HG02623 (cell line): ENCODE measurements at regions not wholly inside any gene's neighbourhood (a gene's known extent, or its start where the extent isn't known, plus 50 kb on each side); places are given as distances from the start of the nearest gene placed in this dataset.

Experiments
- ATAC-seq: cut with Tn5 transposase; IDR thresholded peaks from one replicate; pipeline ENCODE4 v1.9.1; 2021; ENCODE audit warnings: moderate library complexity; ENCODE audit not compliant: unreplicated experiment

DNA sequence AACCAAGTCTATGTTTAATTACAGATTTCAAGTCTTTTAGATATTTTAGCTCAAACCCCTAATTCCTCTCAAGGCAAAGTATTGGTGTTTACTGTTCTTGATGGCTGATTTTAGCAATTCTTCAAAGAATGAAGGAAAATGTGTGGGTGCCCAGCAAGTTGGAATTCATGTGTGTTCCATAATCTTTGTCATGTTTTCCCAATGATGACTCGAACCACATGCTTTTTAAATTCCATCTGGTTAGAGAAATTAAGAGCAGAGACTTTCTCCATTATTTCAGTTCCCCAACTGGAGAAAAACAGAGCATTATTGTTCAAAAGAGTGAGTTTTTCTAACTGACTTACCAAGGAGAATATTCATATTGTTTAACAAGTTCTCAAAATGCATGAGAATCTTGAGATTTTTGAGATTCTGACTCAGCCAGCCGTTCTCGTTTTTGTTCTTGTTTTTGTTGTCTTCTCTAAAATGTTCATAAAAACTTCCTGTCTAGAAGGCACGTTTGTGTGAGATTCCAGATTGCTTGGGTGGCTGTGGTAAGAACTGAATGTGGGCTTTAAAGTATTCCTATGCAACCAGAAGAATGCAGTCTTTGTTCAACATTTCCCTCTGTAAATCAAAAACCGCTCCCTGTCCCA, 404.7 kb downstream of the IRS2 start:
- ATAC-seq = no peak

DNA sequence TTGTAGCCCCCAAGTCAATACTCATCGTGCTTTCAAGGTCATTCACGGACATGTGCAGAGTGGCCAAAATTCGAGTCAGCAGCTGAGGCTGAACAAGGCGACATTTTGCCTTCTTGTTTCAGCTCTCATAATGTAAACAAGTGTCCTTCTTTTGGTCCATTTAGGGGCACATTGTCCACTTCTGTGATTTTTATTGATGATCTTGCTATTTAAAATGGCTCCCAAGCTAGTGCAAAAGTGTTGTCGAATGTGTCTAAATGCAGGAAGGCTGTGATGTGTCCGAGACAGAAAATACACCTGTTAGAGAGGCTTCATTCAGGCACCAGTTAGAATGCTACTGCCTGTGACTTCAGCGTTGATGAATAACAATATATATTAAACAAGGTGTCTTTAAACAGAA, 405.9 kb downstream of the IRS2 start:
- ATAC-seq = no peak

DNA sequence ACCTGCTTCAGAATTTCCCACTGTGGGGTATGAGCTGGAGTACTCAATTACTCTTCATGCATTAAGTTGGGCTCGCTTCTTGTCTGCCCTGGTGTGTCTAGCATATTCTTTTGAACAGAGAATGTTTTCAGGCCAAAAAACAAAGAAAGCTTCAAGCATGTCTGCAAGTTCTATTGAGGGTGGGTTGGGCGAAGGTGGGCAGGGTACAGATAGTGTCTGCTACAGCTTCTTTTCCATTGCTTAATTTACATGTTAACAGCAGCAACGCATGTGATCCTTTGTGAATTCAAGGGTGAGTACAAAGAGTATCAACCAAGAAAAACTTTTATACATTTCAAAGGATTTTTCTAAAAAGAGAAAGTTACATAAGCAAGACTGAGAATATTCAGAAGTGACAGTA, 406.5 kb downstream of the IRS2 start:
- ATAC-seq = no peak

DNA sequence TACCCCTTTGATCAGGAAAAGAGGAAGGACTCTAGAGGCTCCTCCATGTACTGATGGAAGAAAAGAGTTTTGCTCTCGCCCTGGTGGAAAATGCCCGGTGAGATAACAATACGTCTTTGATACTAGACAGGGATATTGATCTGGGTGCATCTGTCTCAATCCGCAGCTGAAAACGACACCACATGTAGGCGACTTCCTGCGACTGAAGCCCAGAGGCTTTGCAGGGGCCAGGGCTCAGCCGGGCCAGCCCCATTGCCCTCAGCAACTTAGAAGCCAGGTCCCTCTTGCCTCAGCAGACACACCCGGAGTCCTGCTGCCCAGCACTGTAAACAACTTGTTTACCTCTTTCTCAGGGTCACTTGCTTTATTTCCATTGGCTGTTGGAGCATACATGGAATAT, 409.4 kb downstream of the IRS2 start:
- no peak for ATAC-seq

- no peak for ATAC-seq
These were observed 411.7 kb downstream of the IRS2 start for GRCh38 chr13:109374609-109375200.

DNA sequence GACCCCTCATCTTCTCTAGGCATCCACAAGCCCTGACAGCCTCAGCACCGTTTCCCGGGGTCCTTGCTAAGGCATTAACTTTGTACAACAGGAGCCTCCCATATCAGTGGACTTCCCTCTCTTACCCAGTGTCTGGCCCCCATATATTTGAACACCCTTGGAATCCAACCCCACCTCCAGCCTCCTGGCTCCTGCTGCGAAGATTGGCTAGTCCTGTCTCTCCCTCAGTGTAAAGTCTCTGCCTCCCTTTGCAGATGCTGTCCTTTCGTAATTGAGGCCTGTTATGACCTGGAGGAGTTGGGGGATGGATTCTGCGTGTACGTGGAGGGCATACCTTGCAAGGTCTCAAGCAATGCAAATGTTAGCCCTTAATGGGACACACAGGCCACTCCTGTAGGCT, 413.7 kb downstream of the IRS2 start:
- ATAC-seq = no peak

DNA sequence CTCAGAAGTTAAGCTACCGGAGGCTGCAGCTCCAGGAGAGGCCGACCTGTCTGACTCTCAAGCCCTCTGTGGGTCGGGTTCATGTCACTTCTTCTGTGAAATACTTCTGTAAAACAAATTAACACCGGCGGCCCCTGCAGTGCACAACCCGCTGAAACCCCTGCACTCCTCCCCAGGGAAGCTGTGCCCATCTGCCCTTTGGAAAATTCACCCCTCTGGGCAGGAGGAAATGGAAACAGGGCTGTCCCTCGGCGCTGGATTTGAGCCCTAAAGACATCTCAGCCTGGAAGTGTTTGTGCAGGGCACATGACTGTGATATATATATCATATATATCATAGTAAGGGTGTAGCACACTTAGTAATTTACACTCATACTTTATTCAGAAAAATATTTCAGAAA, 415.3 kb downstream of the IRS2 start:
- ATAC-seq = no peak

GRCh38 chr13:109370496-109370895, 415.9 kb downstream of the IRS2 start:
- ATAC-seq = no peak

GRCh38 chr13:109369353-109370052, 416.9 kb downstream of the IRS2 start:
- ATAC-seq = no peak

- ATAC-seq = no peak
These were observed 418.2 kb downstream of the IRS2 start for GRCh38 chr13:109368230-109368629.

DNA sequence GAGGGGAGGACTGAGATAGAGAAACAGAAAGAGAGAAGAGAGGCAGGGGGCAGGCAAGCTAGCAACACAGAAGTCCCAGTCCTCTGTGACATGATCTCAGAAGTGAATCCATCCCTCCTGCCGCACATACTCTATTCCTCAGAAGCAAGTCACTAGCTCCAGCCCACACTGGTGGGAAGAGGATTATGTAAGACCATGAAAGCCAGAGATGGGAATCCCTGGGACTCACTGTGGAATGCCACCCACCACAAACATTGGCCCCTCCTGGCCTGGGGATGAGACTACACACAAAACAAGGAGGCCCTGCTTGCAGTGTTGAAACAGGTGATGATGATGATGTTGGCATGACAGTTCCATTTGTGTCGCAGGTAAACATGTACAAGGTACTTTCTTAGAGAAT, 419.9 kb downstream of the IRS2 start:
- ATAC-seq = no peak

GRCh38 chr13:109363431-109363830, 423.0 kb downstream of the IRS2 start:
- ATAC-seq = no peak

- ATAC-seq = no peak
These were observed 423.8 kb downstream of the IRS2 start for GRCh38 chr13:109362616-109363015.

- ATAC-seq = no peak
These were observed 424.7 kb downstream of the IRS2 start for GRCh38 chr13:109361562-109362289.

DNA sequence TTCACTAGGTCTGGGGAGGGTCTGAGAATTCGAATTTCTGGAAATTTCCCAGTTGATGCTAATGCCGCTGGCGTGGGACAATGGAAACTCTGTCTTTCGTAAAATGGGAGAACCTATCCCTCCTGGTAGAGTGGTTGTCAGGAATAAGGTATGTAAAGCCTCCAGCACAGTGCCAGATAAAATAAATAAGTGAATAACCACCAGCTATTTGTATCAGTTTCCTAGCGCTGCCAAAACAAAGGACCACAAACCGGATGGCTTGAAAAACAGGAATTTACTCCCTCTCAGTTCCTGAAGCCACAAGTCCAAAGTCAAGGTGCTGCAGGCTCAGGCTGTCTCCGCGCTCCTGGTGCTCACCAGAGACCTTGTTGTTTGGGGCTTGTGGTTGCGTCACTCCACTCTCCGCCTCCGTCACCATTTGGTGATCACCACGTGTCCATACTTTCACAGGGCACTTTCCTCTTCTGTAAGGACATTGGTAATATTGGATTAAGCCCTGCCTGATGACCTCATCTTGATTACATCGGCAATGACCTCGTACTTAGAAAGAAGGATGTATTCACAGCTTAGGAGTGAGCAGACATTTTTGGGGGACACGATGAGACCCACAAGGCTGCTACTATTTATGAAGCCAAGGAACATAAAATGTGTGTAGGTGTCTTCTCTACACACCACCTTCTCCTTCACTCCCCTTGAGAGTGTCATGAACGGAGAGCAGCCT, 428.5 kb downstream of the IRS2 start:
- no peak for ATAC-seq

GRCh38 chr13:109355875-109356434, 430.4 kb downstream of the IRS2 start:
- ATAC-seq = no peak

- ATAC-seq = no peak
These were observed 431.2 kb downstream of the IRS2 start for GRCh38 chr13:109355166-109355565.

DNA sequence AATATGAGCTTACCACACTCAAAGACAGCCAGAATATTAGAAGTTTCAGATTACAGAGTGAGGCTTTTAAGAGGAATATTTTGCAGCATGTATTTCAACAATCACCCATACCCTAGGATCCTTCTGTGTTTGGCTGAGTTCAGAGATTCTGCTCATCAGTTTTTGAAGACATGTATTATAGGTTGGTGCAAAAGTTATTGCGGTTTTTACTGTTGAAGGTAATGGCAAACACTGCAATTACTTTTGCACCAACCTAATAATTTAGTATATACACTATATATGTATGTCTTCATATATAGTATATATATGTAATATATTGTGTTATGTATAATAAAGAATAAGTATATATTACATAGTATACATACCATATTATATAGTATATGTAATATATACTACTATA, 435.1 kb downstream of the IRS2 start:
- no peak for ATAC-seq

DNA sequence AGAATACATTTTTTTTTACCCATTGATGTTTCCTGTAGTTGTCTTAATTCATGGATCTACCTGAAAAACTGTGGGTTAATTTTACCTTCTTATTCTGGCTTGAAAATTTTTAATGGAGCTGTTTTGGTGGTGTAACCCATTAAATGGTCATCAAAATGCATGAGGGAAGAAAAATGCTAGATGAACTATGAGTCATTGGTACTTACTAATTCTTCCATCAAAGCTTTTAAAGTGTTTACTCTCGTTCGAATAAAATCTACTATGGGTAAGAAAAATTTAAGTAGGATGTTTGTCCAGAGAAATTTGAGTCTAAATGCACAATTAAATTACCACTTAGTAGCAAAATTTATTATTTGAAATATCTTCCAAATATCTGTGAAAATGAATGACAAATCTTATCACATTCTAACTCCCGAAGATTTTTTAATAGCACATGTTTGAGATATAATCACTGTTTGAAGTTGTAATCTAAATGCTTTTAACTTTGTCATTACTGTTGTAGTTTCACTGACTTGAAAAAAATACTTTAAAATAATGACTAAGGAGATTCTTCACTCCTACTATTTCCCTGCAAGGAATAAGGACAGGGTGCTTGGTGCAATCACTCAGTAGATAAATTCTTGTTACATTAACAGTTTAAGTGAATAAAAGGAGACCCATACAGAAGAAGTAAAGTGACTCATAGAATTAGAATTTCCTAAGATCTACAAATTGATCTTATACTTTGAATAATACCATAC, 437.7 kb downstream of the IRS2 start:
- ATAC-seq = no peak

DNA sequence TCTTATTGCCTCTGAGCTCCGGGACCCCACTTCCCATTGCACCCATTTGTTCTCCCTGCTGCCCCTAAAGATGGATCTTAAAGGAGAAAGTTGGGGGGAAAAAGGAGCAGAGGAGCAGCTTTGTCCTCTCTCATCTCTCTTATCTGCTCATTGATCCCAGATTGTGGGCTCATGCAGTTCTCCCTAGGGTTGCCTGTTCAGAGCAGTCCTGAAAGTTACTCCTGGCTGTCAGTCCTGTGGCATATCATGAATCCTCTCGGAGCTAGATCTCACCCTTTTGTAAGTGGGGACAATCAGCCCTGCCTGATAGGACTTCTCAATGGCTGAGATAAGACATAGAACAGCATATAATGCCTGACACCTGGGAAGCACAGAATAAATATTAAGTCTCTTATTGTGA, 440.3 kb downstream of the IRS2 start:
- no peak for ATAC-seq
